ENCODE measurements at regions not wholly inside any gene's neighbourhood (a gene's known extent, or its start where the extent isn't known, plus 50 kb on each side); places are given as distances from the start of the nearest gene placed in this dataset.
A peak's percentile ranks its signal among the peaks of the same experiment; 100 is the strongest.

- in situ Hi-C loops (cut with MboI; ENCODE audit: low pct_unique_long_range_greater_than_20kb, low sequenced_read_pairs, unreplicated experiment), result no loop called here
- TF ChIP-seq, protein P1, sequence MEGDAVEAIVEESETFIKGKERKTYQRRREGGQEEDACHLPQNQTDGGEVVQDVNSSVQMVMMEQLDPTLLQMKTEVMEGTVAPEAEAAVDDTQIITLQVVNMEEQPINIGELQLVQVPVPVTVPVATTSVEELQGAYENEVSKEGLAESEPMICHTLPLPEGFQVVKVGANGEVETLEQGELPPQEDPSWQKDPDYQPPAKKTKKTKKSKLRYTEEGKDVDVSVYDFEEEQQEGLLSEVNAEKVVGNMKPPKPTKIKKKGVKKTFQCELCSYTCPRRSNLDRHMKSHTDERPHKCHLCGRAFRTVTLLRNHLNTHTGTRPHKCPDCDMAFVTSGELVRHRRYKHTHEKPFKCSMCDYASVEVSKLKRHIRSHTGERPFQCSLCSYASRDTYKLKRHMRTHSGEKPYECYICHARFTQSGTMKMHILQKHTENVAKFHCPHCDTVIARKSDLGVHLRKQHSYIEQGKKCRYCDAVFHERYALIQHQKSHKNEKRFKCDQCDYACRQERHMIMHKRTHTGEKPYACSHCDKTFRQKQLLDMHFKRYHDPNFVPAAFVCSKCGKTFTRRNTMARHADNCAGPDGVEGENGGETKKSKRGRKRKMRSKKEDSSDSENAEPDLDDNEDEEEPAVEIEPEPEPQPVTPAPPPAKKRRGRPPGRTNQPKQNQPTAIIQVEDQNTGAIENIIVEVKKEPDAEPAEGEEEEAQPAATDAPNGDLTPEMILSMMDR (IDR thresholded peaks at IDR 0.05; ENCODE audit: extremely low read depth, insufficient read depth, missing control alignments), result no peak
- no peak for DNase-seq (ENCODE audit: low spot score)
Observed at GRCh38 chr4:144316869-144317268, 176.4 kb upstream of the GYPA start.

GRCh38 chr4:144318797-144319196 is 178.3 kb upstream of the GYPA start:
- no peak for DNase-seq (ENCODE audit: low spot score)
- in situ Hi-C loops (cut with MboI; ENCODE audit: low pct_unique_long_range_greater_than_20kb, low sequenced_read_pairs, unreplicated experiment), result no loop called here
- TF ChIP-seq, protein P1 (IDR thresholded peaks at IDR 0.05; ENCODE audit: extremely low read depth, insufficient read depth, missing control alignments), result no peak

- in situ Hi-C loops (cut with MboI; ENCODE audit: low pct_unique_long_range_greater_than_20kb, low sequenced_read_pairs, unreplicated experiment), result no loop called here
- TF ChIP-seq, protein P1 (IDR thresholded peaks at IDR 0.05; ENCODE audit: extremely low read depth, insufficient read depth, missing control alignments), result no peak
- no peak for DNase-seq (ENCODE audit: low spot score)
Observed at GRCh38 chr4:144336633-144337032, 196.1 kb upstream of the GYPA start.

DNA sequence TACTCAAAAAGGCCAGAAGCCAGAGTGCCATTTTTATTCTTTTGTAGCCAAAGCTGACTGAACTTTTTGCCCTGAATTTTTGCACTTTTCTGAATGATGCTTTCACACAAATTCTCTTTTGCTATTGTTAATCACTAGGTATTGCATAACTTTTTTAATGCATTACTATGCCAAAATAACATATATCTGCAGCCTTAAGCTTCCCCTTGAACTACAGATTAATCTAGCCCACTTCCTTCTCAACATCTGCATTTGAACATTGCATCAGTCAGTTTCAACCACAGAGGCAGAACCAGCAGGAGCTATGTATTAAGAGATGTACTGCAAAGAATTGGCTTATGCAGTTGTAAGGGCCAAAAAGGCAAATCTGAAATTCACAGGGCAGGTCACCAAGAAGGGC is 197.6 kb upstream of the GYPA start:
- TF ChIP-seq, protein P1 (IDR thresholded peaks at IDR 0.05; ENCODE audit: extremely low read depth, insufficient read depth, missing control alignments), result no peak
- DNase-seq (ENCODE audit: low spot score), result no peak
- in situ Hi-C loops (cut with MboI; ENCODE audit: low pct_unique_long_range_greater_than_20kb, low sequenced_read_pairs, unreplicated experiment), result no loop called here

GRCh38 chr4:144338834-144339233 is 198.3 kb upstream of the GYPA start:
- in situ Hi-C loops (cut with MboI; ENCODE audit: low pct_unique_long_range_greater_than_20kb, low sequenced_read_pairs, unreplicated experiment), result no loop called here
- no peak for DNase-seq (ENCODE audit: low spot score)
- TF ChIP-seq, protein P1 (IDR thresholded peaks at IDR 0.05; ENCODE audit: extremely low read depth, insufficient read depth, missing control alignments), result no peak

DNA sequence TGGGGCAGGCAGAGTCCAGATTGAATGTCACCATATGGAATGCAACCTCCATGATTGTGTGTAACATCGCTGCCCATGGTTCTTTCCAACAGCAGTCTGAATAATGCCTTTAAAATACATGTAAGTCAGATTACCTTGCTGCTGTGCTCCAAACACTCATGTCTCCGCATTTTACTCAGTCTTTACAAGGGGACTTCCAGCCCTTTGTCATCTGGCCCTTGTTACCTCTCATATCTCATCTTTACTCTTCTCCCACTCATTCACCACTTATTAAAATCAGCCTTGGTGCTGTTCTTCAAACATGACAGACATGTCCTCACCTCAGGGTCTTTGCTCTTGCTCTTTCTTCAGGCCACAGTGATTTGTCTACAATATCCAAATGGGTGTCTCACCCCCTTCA is 200.4 kb upstream of the GYPA start:
- TF ChIP-seq, protein P1 (IDR thresholded peaks at IDR 0.05; ENCODE audit: extremely low read depth, insufficient read depth, missing control alignments), result no peak
- peak; percentile 8 for DNase-seq (ENCODE audit: low spot score)
- in situ Hi-C loops (cut with MboI; ENCODE audit: low pct_unique_long_range_greater_than_20kb, low sequenced_read_pairs, unreplicated experiment), result no loop called here

Measured in GM13977 (cell line).